Nephron progenitor cell (in vitro differentiated cells): ENCODE measurements at regions not wholly inside any gene's neighbourhood (a gene's known extent, or its start where the extent isn't known, plus 50 kb on each side); places are given as distances from the start of the nearest gene placed in this dataset.

ENCODE experiments used
- DNase-seq: peaks from one replicate; pipeline ENCODE4 v3.0.0; 2021
- H3K27ac Mint-ChIP-seq: 2 replicates; pipeline ENCODE4 v1.8.0; 2021; ENCODE audit warnings: mild to moderate bottlenecking, moderate library complexity, mixed read lengths
- H3K27me3 Mint-ChIP-seq: 2 replicates; pipeline ENCODE4 v1.8.0; 2021; ENCODE audit warnings: mild to moderate bottlenecking, low read depth, mixed read lengths; ENCODE audit not compliant: poor library complexity
- H3K36me3 Mint-ChIP-seq: 2 replicates; pipeline ENCODE4 v1.8.0; 2021; ENCODE audit warnings: low read depth, mixed read lengths
- H3K4me1 Mint-ChIP-seq: 2 replicates; pipeline ENCODE4 v1.8.0; 2021; ENCODE audit warnings: mixed read lengths
- H3K4me3 Mint-ChIP-seq: 2 replicates; pipeline ENCODE4 v1.8.0; 2021; ENCODE audit warnings: mild to moderate bottlenecking, moderate library complexity, mixed read lengths
- H3K9me3 Mint-ChIP-seq: 2 replicates; pipeline ENCODE4 v1.8.0; 2021; ENCODE audit warnings: mild to moderate bottlenecking, moderate library complexity, mixed read lengths
- TF ChIP-seq, protein P1 (sequence below): fragments of 200-600 bp; sonication (generic); IDR thresholded peaks from 2 replicates; pipeline ENCODE4 v1.5.0; 2021; ENCODE audit warnings: antibody characterized with exemption

GRCh38 chr4:178068136-178068535 is 625.9 kb upstream of the AGA start:
- TF ChIP-seq, protein P1, sequence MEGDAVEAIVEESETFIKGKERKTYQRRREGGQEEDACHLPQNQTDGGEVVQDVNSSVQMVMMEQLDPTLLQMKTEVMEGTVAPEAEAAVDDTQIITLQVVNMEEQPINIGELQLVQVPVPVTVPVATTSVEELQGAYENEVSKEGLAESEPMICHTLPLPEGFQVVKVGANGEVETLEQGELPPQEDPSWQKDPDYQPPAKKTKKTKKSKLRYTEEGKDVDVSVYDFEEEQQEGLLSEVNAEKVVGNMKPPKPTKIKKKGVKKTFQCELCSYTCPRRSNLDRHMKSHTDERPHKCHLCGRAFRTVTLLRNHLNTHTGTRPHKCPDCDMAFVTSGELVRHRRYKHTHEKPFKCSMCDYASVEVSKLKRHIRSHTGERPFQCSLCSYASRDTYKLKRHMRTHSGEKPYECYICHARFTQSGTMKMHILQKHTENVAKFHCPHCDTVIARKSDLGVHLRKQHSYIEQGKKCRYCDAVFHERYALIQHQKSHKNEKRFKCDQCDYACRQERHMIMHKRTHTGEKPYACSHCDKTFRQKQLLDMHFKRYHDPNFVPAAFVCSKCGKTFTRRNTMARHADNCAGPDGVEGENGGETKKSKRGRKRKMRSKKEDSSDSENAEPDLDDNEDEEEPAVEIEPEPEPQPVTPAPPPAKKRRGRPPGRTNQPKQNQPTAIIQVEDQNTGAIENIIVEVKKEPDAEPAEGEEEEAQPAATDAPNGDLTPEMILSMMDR: no peak
- H3K27me3 Mint-ChIP-seq: no peaks in the 10 kb centered on the region
- H3K4me3 Mint-ChIP-seq: no peak overlapping the region
- H3K9me3 Mint-ChIP-seq: no peaks in the 10 kb centered on the region
- H3K4me1 Mint-ChIP-seq: no peaks in the 10 kb centered on the region
- H3K27ac Mint-ChIP-seq: no peak overlapping the region
- DNase-seq: no peak
- no peaks in the 10 kb centered on the region for H3K36me3 Mint-ChIP-seq

- H3K27ac Mint-ChIP-seq: no peak overlapping the region
- no peak for DNase-seq
- H3K4me1 Mint-ChIP-seq: no peaks in the 10 kb centered on the region
- TF ChIP-seq, protein P1: no peak
- no peaks in the 10 kb centered on the region for H3K9me3 Mint-ChIP-seq
- H3K27me3 Mint-ChIP-seq: no peaks in the 10 kb centered on the region
- H3K4me3 Mint-ChIP-seq: no peak overlapping the region
- no peaks in the 10 kb centered on the region for H3K36me3 Mint-ChIP-seq
These were observed 627.9 kb upstream of the AGA start for GRCh38 chr4:178070163-178070562.

- H3K4me1 Mint-ChIP-seq: no peaks in the 10 kb centered on the region
- H3K9me3 Mint-ChIP-seq: no peaks in the 10 kb centered on the region
- H3K4me3 Mint-ChIP-seq: no peak overlapping the region
- peak overlapping the region; percentile 13 for H3K27ac Mint-ChIP-seq
- DNase-seq: no peak
- H3K36me3 Mint-ChIP-seq: no peaks in the 10 kb centered on the region
- no peaks in the 10 kb centered on the region for H3K27me3 Mint-ChIP-seq
- TF ChIP-seq, protein P1: no peak
These were observed 638.1 kb upstream of the AGA start for GRCh38 chr4:178080312-178080711.

- no peak overlapping the region for H3K27ac Mint-ChIP-seq
- H3K4me1 Mint-ChIP-seq: no peaks in the 10 kb centered on the region
- no peak for DNase-seq
- no peaks in the 10 kb centered on the region for H3K9me3 Mint-ChIP-seq
- no peak overlapping the region for H3K4me3 Mint-ChIP-seq
- H3K27me3 Mint-ChIP-seq: no peaks in the 10 kb centered on the region
- TF ChIP-seq, protein P1: no peak
- no peaks in the 10 kb centered on the region for H3K36me3 Mint-ChIP-seq
These were observed 638.9 kb upstream of the AGA start for GRCh38 chr4:178081176-178081575.

- Mint-ChIP-seq H3K9me3 (no peaks in the 10 kb centered on the region), H3K27ac (no peak overlapping the region), H3K4me1 (no peaks in the 10 kb centered on the region), H3K36me3 (no peaks in the 10 kb centered on the region), H3K27me3 (no peaks in the 10 kb centered on the region), H3K4me3 (no peak overlapping the region)
- TF ChIP-seq, protein P1: no peak
- no peak for DNase-seq
These were observed 639.7 kb upstream of the AGA start for GRCh38 chr4:178081896-178082295.

- Mint-ChIP-seq H3K36me3 (no peaks in the 10 kb centered on the region), H3K27ac (no peak overlapping the region), H3K4me3 (no peak overlapping the region), H3K9me3 (no peaks in the 10 kb centered on the region), H3K4me1 (no peaks in the 10 kb centered on the region), H3K27me3 (no peaks in the 10 kb centered on the region)
- TF ChIP-seq, protein P1: no peak
- no peak for DNase-seq
These were observed 640.7 kb upstream of the AGA start for GRCh38 chr4:178082906-178083305.
